Ishikawa (cell line): ENCODE measurements at regions not wholly inside any gene's neighbourhood (a gene's known extent, or its start where the extent isn't known, plus 50 kb on each side); places are given as distances from the start of the nearest gene placed in this dataset.

Experiments
- CEBPB ChIP-seq: IDR thresholded peaks from 2 replicates; pipeline ENCODE4 v1.6.1; 2012
- CREB1 ChIP-seq: IDR thresholded peaks from 2 replicates; pipeline ENCODE4 v1.6.1; 2012; ENCODE audit warnings: low read depth
- EGR1 ChIP-seq: IDR thresholded peaks from 2 replicates; pipeline ENCODE4 v1.6.1; 2012
- EP300 ChIP-seq: IDR thresholded peaks from 2 replicates; pipeline ENCODE4 v1.6.1; 2012; ENCODE audit warnings: borderline replicate concordance
- FOXM1 ChIP-seq: IDR thresholded peaks from 2 replicates; pipeline ENCODE4 v1.6.1; 2012; ENCODE audit warnings: low read depth, borderline replicate concordance
- NFIC ChIP-seq: IDR thresholded peaks from 2 replicates; pipeline ENCODE4 v1.6.1; 2012
- RAD21 ChIP-seq: IDR thresholded peaks from 2 replicates; pipeline ENCODE4 v1.6.1; 2012; ENCODE audit warnings: low read depth
- TAF1 ChIP-seq: IDR thresholded peaks from 2 replicates; pipeline ENCODE4 v1.6.1; 2012; ENCODE audit warnings: low read depth, mild to moderate bottlenecking
- TCF12 ChIP-seq: IDR thresholded peaks from 2 replicates; pipeline ENCODE4 v1.6.1; 2012; ENCODE audit warnings: low read depth
- TEAD4 ChIP-seq: IDR thresholded peaks from 2 replicates; pipeline ENCODE4 v1.6.1; 2012
- YY1 ChIP-seq: IDR thresholded peaks from 2 replicates; pipeline ENCODE4 v1.6.1; 2012; ENCODE audit warnings: low read depth
- ZBTB7A ChIP-seq: IDR thresholded peaks from 2 replicates; pipeline ENCODE4 v1.6.1; 2012; ENCODE audit warnings: low read depth
- TF ChIP-seq, protein P1 (sequence below): IDR thresholded peaks from 2 replicates; pipeline ENCODE4 v1.6.1; 2012; ENCODE audit warnings: low read depth, mild to moderate bottlenecking
- TF ChIP-seq, protein P2 (sequence below): IDR thresholded peaks from 2 replicates; pipeline ENCODE4 v1.6.1; 2012
- TF ChIP-seq, protein P3 (sequence below): IDR thresholded peaks from 2 replicates; pipeline ENCODE4 v1.6.1; 2012

- no peak for TF ChIP-seq EP300
- no peak for TF ChIP-seq NFIC
- no peak for TF ChIP-seq TEAD4
- TF ChIP-seq, protein P1, sequence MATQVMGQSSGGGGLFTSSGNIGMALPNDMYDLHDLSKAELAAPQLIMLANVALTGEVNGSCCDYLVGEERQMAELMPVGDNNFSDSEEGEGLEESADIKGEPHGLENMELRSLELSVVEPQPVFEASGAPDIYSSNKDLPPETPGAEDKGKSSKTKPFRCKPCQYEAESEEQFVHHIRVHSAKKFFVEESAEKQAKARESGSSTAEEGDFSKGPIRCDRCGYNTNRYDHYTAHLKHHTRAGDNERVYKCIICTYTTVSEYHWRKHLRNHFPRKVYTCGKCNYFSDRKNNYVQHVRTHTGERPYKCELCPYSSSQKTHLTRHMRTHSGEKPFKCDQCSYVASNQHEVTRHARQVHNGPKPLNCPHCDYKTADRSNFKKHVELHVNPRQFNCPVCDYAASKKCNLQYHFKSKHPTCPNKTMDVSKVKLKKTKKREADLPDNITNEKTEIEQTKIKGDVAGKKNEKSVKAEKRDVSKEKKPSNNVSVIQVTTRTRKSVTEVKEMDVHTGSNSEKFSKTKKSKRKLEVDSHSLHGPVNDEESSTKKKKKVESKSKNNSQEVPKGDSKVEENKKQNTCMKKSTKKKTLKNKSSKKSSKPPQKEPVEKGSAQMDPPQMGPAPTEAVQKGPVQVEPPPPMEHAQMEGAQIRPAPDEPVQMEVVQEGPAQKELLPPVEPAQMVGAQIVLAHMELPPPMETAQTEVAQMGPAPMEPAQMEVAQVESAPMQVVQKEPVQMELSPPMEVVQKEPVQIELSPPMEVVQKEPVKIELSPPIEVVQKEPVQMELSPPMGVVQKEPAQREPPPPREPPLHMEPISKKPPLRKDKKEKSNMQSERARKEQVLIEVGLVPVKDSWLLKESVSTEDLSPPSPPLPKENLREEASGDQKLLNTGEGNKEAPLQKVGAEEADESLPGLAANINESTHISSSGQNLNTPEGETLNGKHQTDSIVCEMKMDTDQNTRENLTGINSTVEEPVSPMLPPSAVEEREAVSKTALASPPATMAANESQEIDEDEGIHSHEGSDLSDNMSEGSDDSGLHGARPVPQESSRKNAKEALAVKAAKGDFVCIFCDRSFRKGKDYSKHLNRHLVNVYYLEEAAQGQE = no peak
- no peak for TF ChIP-seq TCF12
- no peak for TF ChIP-seq CEBPB
- no peak for TF ChIP-seq ZBTB7A
- no peak for TF ChIP-seq EGR1
- TF ChIP-seq, protein P2, sequence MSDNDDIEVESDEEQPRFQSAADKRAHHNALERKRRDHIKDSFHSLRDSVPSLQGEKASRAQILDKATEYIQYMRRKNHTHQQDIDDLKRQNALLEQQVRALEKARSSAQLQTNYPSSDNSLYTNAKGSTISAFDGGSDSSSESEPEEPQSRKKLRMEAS = no peak
- TF ChIP-seq YY1 = no peak
- TF ChIP-seq TAF1 = no peak
- no peak for TF ChIP-seq RAD21
Measured at GRCh38 chr9:23555851-23556250, 270.2 kb downstream of the ELAVL2 start.

DNA sequence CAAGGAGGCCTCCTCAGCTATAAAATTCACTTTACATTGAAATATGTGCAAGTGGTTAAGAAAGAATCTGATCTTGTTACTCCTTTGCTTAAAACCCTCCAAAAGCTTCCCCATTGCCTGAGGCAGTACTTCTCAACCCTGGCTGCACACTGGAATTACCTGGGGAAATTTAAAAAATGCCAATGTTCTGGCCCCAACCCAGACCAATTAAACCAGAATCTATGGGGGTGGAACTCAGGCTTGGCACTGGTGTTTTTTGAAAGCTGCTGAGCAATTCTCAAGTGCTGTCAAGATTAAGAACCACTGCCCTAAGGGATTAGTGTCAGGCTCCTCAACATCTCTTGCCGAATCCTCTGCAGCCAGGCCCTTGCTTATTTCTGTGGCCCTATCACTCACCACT lies 269.6 kb downstream of the ELAVL2 start:
- TF ChIP-seq NFIC = no peak
- TF ChIP-seq EGR1 = no peak
- TF ChIP-seq EP300 = no peak
- TF ChIP-seq, protein P2 = no peak
- TF ChIP-seq FOXM1 = no peak
- no peak for TF ChIP-seq CREB1
- TF ChIP-seq, protein P3, sequence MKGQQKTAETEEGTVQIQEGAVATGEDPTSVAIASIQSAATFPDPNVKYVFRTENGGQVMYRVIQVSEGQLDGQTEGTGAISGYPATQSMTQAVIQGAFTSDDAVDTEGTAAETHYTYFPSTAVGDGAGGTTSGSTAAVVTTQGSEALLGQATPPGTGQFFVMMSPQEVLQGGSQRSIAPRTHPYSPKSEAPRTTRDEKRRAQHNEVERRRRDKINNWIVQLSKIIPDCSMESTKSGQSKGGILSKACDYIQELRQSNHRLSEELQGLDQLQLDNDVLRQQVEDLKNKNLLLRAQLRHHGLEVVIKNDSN = no peak
- no peak for TF ChIP-seq TAF1
- no peak for TF ChIP-seq TEAD4
- TF ChIP-seq ZBTB7A = no peak
- TF ChIP-seq CEBPB = no peak
- no peak for TF ChIP-seq RAD21
- TF ChIP-seq, protein P1 = no peak
- no peak for TF ChIP-seq TCF12
- TF ChIP-seq YY1 = no peak

DNA sequence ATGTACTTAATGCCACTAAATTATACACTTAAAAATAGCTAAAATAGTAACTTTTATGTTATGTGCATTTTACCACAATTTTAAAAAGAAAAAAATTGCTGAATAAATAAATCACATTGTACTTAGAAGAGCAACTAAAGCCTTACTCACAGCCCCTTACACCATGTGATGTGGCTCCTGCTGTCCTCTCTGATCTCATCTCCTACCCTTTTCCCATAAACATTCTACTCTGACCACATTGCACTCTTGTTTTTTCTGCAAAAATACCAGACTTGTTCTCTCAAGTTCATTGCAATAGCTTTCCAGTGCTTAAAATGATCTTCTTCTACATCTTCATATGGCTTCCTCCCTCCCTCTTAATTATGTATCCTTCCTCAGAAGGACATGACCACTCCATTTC lies 268.4 kb downstream of the ELAVL2 start:
- TF ChIP-seq TAF1 (no peak), FOXM1 (no peak), EGR1 (no peak), CEBPB (no peak), NFIC (no peak)
- TF ChIP-seq, protein P2 = no peak

DNA sequence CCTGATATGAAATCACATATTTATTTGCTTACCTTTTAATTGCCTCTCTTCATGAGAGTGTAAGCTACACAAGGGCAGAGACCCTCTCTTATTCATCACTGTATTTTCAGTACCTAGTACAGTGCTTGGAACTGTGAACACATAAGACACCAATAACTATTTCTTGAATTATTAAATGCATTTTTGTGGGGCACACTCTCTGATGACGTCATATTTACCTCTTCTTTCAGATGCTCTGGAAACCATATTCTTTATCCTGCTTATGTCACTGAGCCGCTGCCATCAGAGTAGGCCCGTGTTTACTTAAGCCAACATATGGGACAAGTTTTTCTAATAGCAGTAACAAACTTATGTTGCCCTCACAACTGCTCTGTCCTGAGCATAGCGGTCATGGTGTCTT lies 266.5 kb downstream of the ELAVL2 start:
- no peak for TF ChIP-seq NFIC
- no peak for TF ChIP-seq EP300
- no peak for TF ChIP-seq RAD21
- TF ChIP-seq YY1 = no peak
- TF ChIP-seq, protein P1 = no peak
- TF ChIP-seq TCF12 = no peak
- TF ChIP-seq TEAD4 = no peak
- TF ChIP-seq FOXM1 = no peak
- TF ChIP-seq, protein P3 = no peak
- TF ChIP-seq EGR1 = no peak
- no peak for TF ChIP-seq TAF1
- TF ChIP-seq, protein P2 = no peak
- TF ChIP-seq CREB1 = no peak
- no peak for TF ChIP-seq ZBTB7A
- TF ChIP-seq CEBPB = no peak
